DOHH2 (cell line): ENCODE measurements at regions not wholly inside any gene's neighbourhood (a gene's known extent, or its start where the extent isn't known, plus 50 kb on each side); places are given as distances from the start of the nearest gene placed in this dataset.

ENCODE experiments used
- H3F3A ChIP-seq: fragments of 200-600 bp; sonication (generic), shearing (Covaris generic); 2 replicates; pipeline ENCODE4 v1.6.0; 2016; ENCODE audit warnings: antibody characterized with exemption, mild to moderate bottlenecking; ENCODE audit not compliant: control insufficient read depth, insufficient read depth
- H3K27ac ChIP-seq: fragments of 200-600 bp; sonication (generic); 2 replicates; pipeline ENCODE4 v1.5.1; 2014; ENCODE audit warnings: low read depth, mild to moderate bottlenecking, low read length, moderate library complexity
- H3K27me3 ChIP-seq: fragments of 200-600 bp; sonication (generic); 2 replicates; pipeline ENCODE4 v1.6.1; 2014; ENCODE audit warnings: mild to moderate bottlenecking, low read length, mixed read lengths; ENCODE audit not compliant: control insufficient read depth
- H3K36me3 ChIP-seq: fragments of 200-600 bp; sonication (generic); 2 replicates; pipeline ENCODE4 v1.6.1; 2014; ENCODE audit warnings: mild to moderate bottlenecking, low read length, moderate library complexity, mixed read lengths; ENCODE audit not compliant: control insufficient read depth
- H3K4me1 ChIP-seq: fragments of 200-600 bp; sonication (generic); 2 replicates; pipeline ENCODE4 v1.6.1; 2014; ENCODE audit warnings: mild to moderate bottlenecking, low read length, mixed read lengths; ENCODE audit not compliant: control insufficient read depth
- H3K4me2 ChIP-seq: fragments of 200-600 bp; sonication (generic); 2 replicates; pipeline ENCODE4 v1.6.0; 2014; ENCODE audit warnings: mild to moderate bottlenecking, low read length, moderate library complexity
- H3K4me3 ChIP-seq: fragments of 200-600 bp; sonication (generic); 2 replicates; pipeline ENCODE4 v1.5.1; 2014; ENCODE audit warnings: mild to moderate bottlenecking, low read length, mixed read lengths
- H3K79me2 ChIP-seq: fragments of 200-600 bp; sonication (generic); 2 replicates; pipeline ENCODE4 v1.6.1; 2014; ENCODE audit warnings: mild to moderate bottlenecking, low read length, mixed read lengths; ENCODE audit not compliant: control insufficient read depth
- H3K9me2 ChIP-seq: fragments of 200-600 bp; sonication (generic); replicated peaks from 2 replicates; pipeline ENCODE4 v1.6.1; 2014; ENCODE audit warnings: mild to moderate bottlenecking, low read length, mixed read lengths; ENCODE audit not compliant: control insufficient read depth
- H3K9me3 ChIP-seq: fragments of 200-600 bp; sonication (generic); 2 replicates; pipeline ENCODE4 v1.6.1; 2014; ENCODE audit warnings: antibody characterized with exemption, low read length, mixed read lengths; ENCODE audit not compliant: control insufficient read depth, insufficient read depth
- H4K20me1 ChIP-seq: fragments of 200-600 bp; sonication (generic); 2 replicates; pipeline ENCODE4 v1.6.0; 2014; ENCODE audit warnings: low read depth, mild to moderate bottlenecking, antibody characterized with exemption, low read length, moderate library complexity; ENCODE audit not compliant: control insufficient read depth, insufficient read depth
- CTCF ChIP-seq: fragments of 200-600 bp; sonication (generic); IDR thresholded peaks from one replicate; pipeline ENCODE4 v1.5.1; 2014; ENCODE audit warnings: antibody characterized with exemption, mild to moderate bottlenecking, low read depth, low read length; ENCODE audit not compliant: poor library complexity, severe bottlenecking
- EZH2phosphoT487 ChIP-seq: fragments of 200-600 bp; sonication (generic); IDR thresholded peaks from 2 replicates; pipeline ENCODE4 v1.6.1; 2017; ENCODE audit warnings: borderline replicate concordance, mild to moderate bottlenecking, antibody characterized with exemption, low read length, moderate library complexity, mixed read lengths

- H3K27ac ChIP-seq, result no peak overlapping the region
- no peaks in the 10 kb centered on the region for H3K36me3 ChIP-seq
- H3K4me2 ChIP-seq, result no peak overlapping the region
- no peaks in the 10 kb centered on the region for H3K4me1 ChIP-seq
- TF ChIP-seq EZH2phosphoT487, result no peak
- H3K27me3 ChIP-seq, result no peaks in the 10 kb centered on the region
- no peak overlapping the region for H3K4me3 ChIP-seq
- no peaks in the 10 kb centered on the region for H3K9me3 ChIP-seq
- no peaks in the 10 kb centered on the region for H4K20me1 ChIP-seq
- H3K79me2 ChIP-seq, result no peaks in the 10 kb centered on the region
- H3F3A ChIP-seq, result no peaks in the 10 kb centered on the region
- H3K9me2 ChIP-seq, result no peaks in the 10 kb centered on the region
These were observed 148.8 kb upstream of the CAMK1G start for GRCh38 chr1:209434631-209435217.

- no peaks in the 10 kb centered on the region for H3K4me1 ChIP-seq
- H3K4me2 ChIP-seq, result no peak overlapping the region
- H3K27ac ChIP-seq, result no peak overlapping the region
These were observed 147.6 kb upstream of the CAMK1G start for GRCh38 chr1:209435654-209436566.

GRCh38 chr1:209439828-209440227, 143.7 kb upstream of the CAMK1G start:
- no peaks in the 10 kb centered on the region for H3K79me2 ChIP-seq
- TF ChIP-seq EZH2phosphoT487 (no peak), CTCF (no peak)
- no peak overlapping the region for H3K4me2 ChIP-seq
- H3F3A ChIP-seq, result no peaks in the 10 kb centered on the region
- H3K27me3 ChIP-seq, result no peaks in the 10 kb centered on the region
- H3K9me3 ChIP-seq, result no peaks in the 10 kb centered on the region
- no peaks in the 10 kb centered on the region for H3K9me2 ChIP-seq
- H3K4me1 ChIP-seq, result no peaks in the 10 kb centered on the region
- no peaks in the 10 kb centered on the region for H3K36me3 ChIP-seq
- H4K20me1 ChIP-seq, result no peaks in the 10 kb centered on the region
- H3K4me3 ChIP-seq, result no peak overlapping the region
- H3K27ac ChIP-seq, result no peak overlapping the region

More at GRCh38 chr1:209435654-209436566, 147.6 kb upstream of the CAMK1G start:
- no peaks in the 10 kb centered on the region for H3K27me3 ChIP-seq
- TF ChIP-seq CTCF (peak; percentile 67), EZH2phosphoT487 (no peak)
- H3K36me3 ChIP-seq, result no peaks in the 10 kb centered on the region
- no peaks in the 10 kb centered on the region for H3K9me2 ChIP-seq
- no peak overlapping the region for H3K4me3 ChIP-seq
- H3F3A ChIP-seq, result no peaks in the 10 kb centered on the region
- no peaks in the 10 kb centered on the region for H3K79me2 ChIP-seq
- no peaks in the 10 kb centered on the region for H4K20me1 ChIP-seq
- H3K9me3 ChIP-seq, result no peaks in the 10 kb centered on the region

- no peak overlapping the region for H3K4me3 ChIP-seq
- H3K27me3 ChIP-seq, result no peaks in the 10 kb centered on the region
- no peak overlapping the region for H3K27ac ChIP-seq
- H3K36me3 ChIP-seq, result no peaks in the 10 kb centered on the region
- no peaks in the 10 kb centered on the region for H3K9me2 ChIP-seq
- H3K79me2 ChIP-seq, result no peaks in the 10 kb centered on the region
- no peaks in the 10 kb centered on the region for H3K9me3 ChIP-seq
- no peaks in the 10 kb centered on the region for H3K4me1 ChIP-seq
- TF ChIP-seq EZH2phosphoT487, result no peak
- no peak for TF ChIP-seq CTCF
- no peaks in the 10 kb centered on the region for H3F3A ChIP-seq
- no peaks in the 10 kb centered on the region for H4K20me1 ChIP-seq
- no peak overlapping the region for H3K4me2 ChIP-seq
These were observed 140.1 kb upstream of the CAMK1G start for GRCh38 chr1:209443361-209443931.
